Loucy (cell line): ENCODE measurements at regions not wholly inside any gene's neighbourhood (a gene's known extent, or its start where the extent isn't known, plus 50 kb on each side); places are given as distances from the start of the nearest gene placed in this dataset.

Source experiments
- CTCF ChIP-seq: fragments of 200-600 bp; sonication (generic); conservative IDR thresholded peaks from 2 replicates; pipeline ENCODE4 v1.5.1; 2014; ENCODE audit warnings: mild to moderate bottlenecking, antibody characterized with exemption, low read length
- EZH2phosphoT487 ChIP-seq: fragments of 200-600 bp; IDR thresholded peaks from 2 replicates; pipeline ENCODE4 v1.6.1; 2018; ENCODE audit warnings: antibody characterized with exemption, mild to moderate bottlenecking, moderate library complexity, borderline replicate concordance

DNA sequence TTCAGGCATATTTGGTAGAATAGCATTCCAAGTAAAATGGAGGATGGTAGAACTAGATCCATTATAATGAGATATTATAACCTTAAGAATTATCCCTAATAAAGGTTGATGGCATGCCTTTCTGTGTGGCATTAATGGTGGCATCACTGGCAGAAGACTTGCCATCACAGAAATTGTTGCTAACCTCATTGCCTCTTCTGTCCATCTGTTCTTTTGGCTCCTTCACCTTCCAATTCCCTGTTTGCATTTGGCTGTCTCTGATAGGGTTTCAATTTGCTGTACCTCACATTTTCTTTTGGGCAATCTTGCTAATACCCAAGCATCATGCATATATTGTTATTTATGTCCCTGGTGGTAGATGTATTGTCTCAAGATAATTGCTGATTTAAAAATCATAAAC is 98.9 kb downstream of the SMPDL3A start:
- TF ChIP-seq CTCF (no peak), EZH2phosphoT487 (no peak)
